WTC11 (cell line): ENCODE measurements at regions not wholly inside any gene's neighbourhood (a gene's known extent, or its start where the extent isn't known, plus 50 kb on each side); places are given as distances from the start of the nearest gene placed in this dataset.
A peak's percentile ranks its signal among the peaks of the same experiment; 100 is the strongest.

ENCODE experiments used
- ATAC-seq: fragments of 200-7000 bp; cut with Tn5 transposase; 2 replicates; pipeline ENCODE4 v1.10.0; 2021; ENCODE audit warnings: mild to moderate bottlenecking, moderate library complexity
- CTCF ChIA-PET: fragments of 300-600 bp; sonication (Branson Sonifier 250); formaldehyde crosslinking; loops from one replicate; lab custom pipeline; 2021; ENCODE audit warnings: antibody characterized with exemption; lab: Charles Lee
- POLR2A ChIA-PET: fragments of 350-600 bp; sonication (Branson Sonifier 250); formaldehyde crosslinking; loops from one replicate; lab custom pipeline; 2021; ENCODE audit warnings: antibody characterized with exemption; lab: Charles Lee
- DNase-seq: peaks from one replicate; pipeline ENCODE4 v3.0.0; 2021; ENCODE audit warnings: low spot score
- H3K27ac Mint-ChIP-seq: 2 replicates; pipeline ENCODE4 v1.8.0; 2021; ENCODE audit warnings: mixed read lengths
- H3K27me3 Mint-ChIP-seq: 2 replicates; pipeline ENCODE4 v1.8.0; 2021; ENCODE audit warnings: low read depth, mild to moderate bottlenecking, moderate library complexity, mixed read lengths
- H3K36me3 Mint-ChIP-seq: 2 replicates; pipeline ENCODE4 v1.8.0; 2021; ENCODE audit warnings: mixed read lengths
- H3K4me1 Mint-ChIP-seq: 2 replicates; pipeline ENCODE4 v1.8.0; 2022; ENCODE audit warnings: mixed read lengths
- H3K4me3 Mint-ChIP-seq: 2 replicates; pipeline ENCODE4 v1.8.0; 2021; ENCODE audit warnings: mild to moderate bottlenecking, moderate library complexity, mixed read lengths
- H3K9me3 Mint-ChIP-seq: 2 replicates; pipeline ENCODE4 v1.8.0; 2021; ENCODE audit warnings: mixed read lengths
- AFF4 ChIP-seq: sonication (generic); formaldehyde crosslinking; IDR thresholded peaks from 2 replicates; pipeline ENCODE4 v1.8.1; 2023; ENCODE audit warnings: mild to moderate bottlenecking, missing genetic modification reagents, borderline replicate concordance
- ESRRA ChIP-seq: sonication (generic); formaldehyde crosslinking; IDR thresholded peaks from 2 replicates; pipeline ENCODE4 v1.8.1; 2022; ENCODE audit warnings: mild to moderate bottlenecking, missing genetic modification reagents, borderline replicate concordance
- GTF2I ChIP-seq: fragments of 250-450 bp; sonication (Bioruptor Pico); conservative IDR thresholded peaks from 2 replicates; pipeline ENCODE4 v1.4.0; 2021; ENCODE audit warnings: mild to moderate bottlenecking
- KAT7 ChIP-seq: sonication (generic); formaldehyde crosslinking; IDR thresholded peaks from 2 replicates; pipeline ENCODE4 v1.8.1; 2023; ENCODE audit warnings: missing genetic modification reagents, mild to moderate bottlenecking, borderline replicate concordance
- NFYB ChIP-seq: sonication (generic); formaldehyde crosslinking; conservative IDR thresholded peaks from 2 replicates; pipeline ENCODE4 v1.8.0; 2022; ENCODE audit warnings: low read depth, missing genetic modification reagents
- ZBTB21 ChIP-seq: sonication (generic); formaldehyde crosslinking; IDR thresholded peaks from 2 replicates; pipeline ENCODE4 v1.8.1; 2023; ENCODE audit warnings: mild to moderate bottlenecking, missing genetic modification reagents, borderline replicate concordance
- ZNF281 ChIP-seq: sonication (generic); formaldehyde crosslinking; IDR thresholded peaks from 2 replicates; pipeline ENCODE4 v1.8.0; 2023; ENCODE audit warnings: mild to moderate bottlenecking, missing genetic modification reagents
- ZNF423 ChIP-seq: fragments of 250-450 bp; sonication (Bioruptor Pico); IDR thresholded peaks from 2 replicates; pipeline ENCODE4 v2.1.2; 2022; ENCODE audit warnings: mild to moderate bottlenecking, moderate library complexity
- ZNF512 ChIP-seq: sonication (generic); formaldehyde crosslinking; IDR thresholded peaks from 2 replicates; pipeline ENCODE4 v1.8.1; 2022; ENCODE audit warnings: missing genetic modification reagents, borderline replicate concordance
- ZNF671 ChIP-seq: fragments of 250-450 bp; sonication (Bioruptor Pico); IDR thresholded peaks from 2 replicates; pipeline ENCODE4 v1.8.0; 2021; ENCODE audit warnings: mild to moderate bottlenecking

- H3K9me3 Mint-ChIP-seq: peaks cover under 1% of the 10 kb centered on the region
- no peaks in the 10 kb centered on the region for H3K36me3 Mint-ChIP-seq
- peaks cover 3% of the 10 kb centered on the region; the same call in 1 of the 2 replicates for H3K27me3 Mint-ChIP-seq
- no peak overlapping the region for H3K4me3 Mint-ChIP-seq
- ChIA-PET CTCF (interaction anchor here (0.8 to 1.3 kb wide), 3 partner anchors 128 to 503 kb away, joined by 3 read pairs; no protein-coding TSS in a partner anchor), POLR2A (no interaction called here)
- no peak overlapping the region for H3K27ac Mint-ChIP-seq
- DNase-seq: no peak
- no peak for ATAC-seq
- peaks cover 23% of the 10 kb centered on the region for H3K4me1 Mint-ChIP-seq
- no peak for TF ChIP-seq ESRRA (CRISPR knock-in tag)
- no peak for TF ChIP-seq ZBTB21 (CRISPR knock-in tag)
- no peak for TF ChIP-seq KAT7 (CRISPR knock-in tag)
- no peak for TF ChIP-seq GTF2I (CRISPR knock-in tag)
Measured at GRCh38 chr1:209062863-209063262, 520.7 kb upstream of the CAMK1G start.

GRCh38 chr1:209063767-209064659 is 519.5 kb upstream of the CAMK1G start:
- H3K9me3 Mint-ChIP-seq: no peaks in the 10 kb centered on the region
- DNase-seq: no peak
- no peak for TF ChIP-seq NFYB
- TF ChIP-seq, all 79 proteins: peak for 0
- Mint-ChIP-seq H3K4me1 (peaks cover 23% of the 10 kb centered on the region), H3K4me3 (no peak overlapping the region), H3K27me3 (peaks cover 3% of the 10 kb centered on the region; the same call in 1 of the 2 replicates), H3K36me3 (no peaks in the 10 kb centered on the region), H3K27ac (no peak overlapping the region)
- ChIA-PET POLR2A (no interaction called here), CTCF (interaction anchor here (0.6 to 1.3 kb wide), 5 partner anchors 127 to 502 kb away, joined by 3 to 8 read pairs (median 3); no protein-coding TSS in a partner anchor)
- no peak for ATAC-seq

- H3K36me3 Mint-ChIP-seq: no peaks in the 10 kb centered on the region
- POLR2A ChIA-PET: no interaction called here
- CTCF ChIA-PET: interaction anchor here (1.0 kb wide), 1 partner anchor 143 kb away, joined by 8 read pairs; no protein-coding TSS in a partner anchor
- H3K4me1 Mint-ChIP-seq: peaks cover 20% of the 10 kb centered on the region
- ATAC-seq: peak; percentile 46; the same call in 1 of the 2 replicates
- H3K27me3 Mint-ChIP-seq: peaks cover 3% of the 10 kb centered on the region; the same call in 1 of the 2 replicates
- DNase-seq: no peak
- no peaks in the 10 kb centered on the region for H3K9me3 Mint-ChIP-seq
- no peak overlapping the region for H3K27ac Mint-ChIP-seq
- no peak overlapping the region for H3K4me3 Mint-ChIP-seq
- TF ChIP-seq ZNF671 (CRISPR knock-in tag) (no peak), ZNF423 (peak; percentile 96)
- TF ChIP-seq, all 79 proteins: peak for 1
Measured at GRCh38 chr1:209064850-209065706, 518.4 kb upstream of the CAMK1G start.

GRCh38 chr1:209072481-209072880 is 511.0 kb upstream of the CAMK1G start:
- Mint-ChIP-seq H3K4me3 (no peak overlapping the region), H3K4me1 (no peaks in the 10 kb centered on the region)
- POLR2A ChIA-PET: no interaction called here
- ATAC-seq: no peak
- no peak for DNase-seq
- no peak for TF ChIP-seq ZNF281 (CRISPR knock-in tag)
- TF ChIP-seq, all 79 proteins: peak for 0
- H3K9me3 Mint-ChIP-seq: peaks cover 5% of the 10 kb centered on the region
- no peaks in the 10 kb centered on the region for H3K36me3 Mint-ChIP-seq
- H3K27me3 Mint-ChIP-seq: no peaks in the 10 kb centered on the region
- CTCF ChIA-PET: no interaction called here
- no peak overlapping the region for H3K27ac Mint-ChIP-seq

GRCh38 chr1:209073879-209074278 is 509.6 kb upstream of the CAMK1G start:
- H3K27ac Mint-ChIP-seq: no peak overlapping the region
- no peaks in the 10 kb centered on the region for H3K27me3 Mint-ChIP-seq
- CTCF ChIA-PET: interaction anchor here (1.3 kb wide), 1 partner anchor 134 kb away, joined by 7 read pairs; no protein-coding TSS in a partner anchor
- H3K4me3 Mint-ChIP-seq: no peak overlapping the region
- peaks cover 5% of the 10 kb centered on the region for H3K9me3 Mint-ChIP-seq
- TF ChIP-seq ZNF512 (CRISPR knock-in tag): no peak
- no peak for TF ChIP-seq AFF4 (CRISPR knock-in tag)
- TF ChIP-seq, all 79 proteins: peak for 0
- H3K36me3 Mint-ChIP-seq: no peaks in the 10 kb centered on the region
- DNase-seq (no peak), ATAC-seq (no peak)
- H3K4me1 Mint-ChIP-seq: 0 out of 2 replicates have a peak, but pooled peaks cover 2% of the 10 kb centered on the region
- POLR2A ChIA-PET: no interaction called here
